Gastroesophageal sphincter (tissue), 3 donors: ENCODE measurements at regions not wholly inside any gene's neighbourhood (a gene's known extent, or its start where the extent isn't known, plus 50 kb on each side); places are given as distances from the start of the nearest gene placed in this dataset.

Source experiments
- POLR2A ChIP-seq, 2 donors: fragments of 450-650 bp; IDR thresholded peaks; one replicate each; pipeline ENCODE4 v1.6.1; 2017; ENCODE audit warnings: antibody characterized with exemption in 2 of 2, mild to moderate bottlenecking in 2 of 2, moderate library complexity in 1 of 2
- POLR2AphosphoS5 ChIP-seq: sonication (generic); formaldehyde crosslinking; IDR thresholded peaks from one replicate; pipeline ENCODE4 v1.6.1; 2017; ENCODE audit warnings: antibody characterized with exemption
- TF ChIP-seq, protein P1 (sequence below), 4 experiments: fragments of 200-600 bp in 2 of 4; fragments of 450-650 bp in 2 of 4; sonication (generic) in 1 of 4; IDR thresholded peaks; one replicate each; pipeline ENCODE4 v1.5.1; 2017 to 2019; ENCODE audit warnings: antibody characterized with exemption in 4 of 4, mild to moderate bottlenecking in 2 of 4, moderate library complexity in 2 of 4

DNA sequence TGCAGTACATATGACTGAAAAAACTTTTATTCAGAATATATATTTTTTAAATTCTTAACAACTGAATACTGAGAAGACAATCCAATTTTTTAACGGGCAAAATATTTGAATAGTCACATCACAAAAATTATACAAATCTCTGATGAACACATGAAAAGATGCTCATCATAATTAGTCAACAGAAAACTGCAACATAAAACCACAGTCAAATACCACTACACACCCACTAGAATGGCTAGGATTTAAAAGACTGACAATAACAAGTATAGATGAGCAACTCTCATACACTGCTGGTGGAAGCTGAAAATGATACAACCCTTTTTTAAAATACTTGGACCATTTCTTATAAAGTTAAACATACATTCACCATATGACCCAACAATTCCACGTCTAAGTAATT, 87.7 kb upstream of the TNFSF4 start:
- TF ChIP-seq, protein P1, sequence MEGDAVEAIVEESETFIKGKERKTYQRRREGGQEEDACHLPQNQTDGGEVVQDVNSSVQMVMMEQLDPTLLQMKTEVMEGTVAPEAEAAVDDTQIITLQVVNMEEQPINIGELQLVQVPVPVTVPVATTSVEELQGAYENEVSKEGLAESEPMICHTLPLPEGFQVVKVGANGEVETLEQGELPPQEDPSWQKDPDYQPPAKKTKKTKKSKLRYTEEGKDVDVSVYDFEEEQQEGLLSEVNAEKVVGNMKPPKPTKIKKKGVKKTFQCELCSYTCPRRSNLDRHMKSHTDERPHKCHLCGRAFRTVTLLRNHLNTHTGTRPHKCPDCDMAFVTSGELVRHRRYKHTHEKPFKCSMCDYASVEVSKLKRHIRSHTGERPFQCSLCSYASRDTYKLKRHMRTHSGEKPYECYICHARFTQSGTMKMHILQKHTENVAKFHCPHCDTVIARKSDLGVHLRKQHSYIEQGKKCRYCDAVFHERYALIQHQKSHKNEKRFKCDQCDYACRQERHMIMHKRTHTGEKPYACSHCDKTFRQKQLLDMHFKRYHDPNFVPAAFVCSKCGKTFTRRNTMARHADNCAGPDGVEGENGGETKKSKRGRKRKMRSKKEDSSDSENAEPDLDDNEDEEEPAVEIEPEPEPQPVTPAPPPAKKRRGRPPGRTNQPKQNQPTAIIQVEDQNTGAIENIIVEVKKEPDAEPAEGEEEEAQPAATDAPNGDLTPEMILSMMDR (IDR thresholded peaks at IDR 0.05): no peak
- no peak for TF ChIP-seq POLR2AphosphoS5
- TF ChIP-seq POLR2A (IDR thresholded peaks at IDR 0.05): no peak
